AG08395 (cell line): ENCODE measurements at regions not wholly inside any gene's neighbourhood (a gene's known extent, or its start where the extent isn't known, plus 50 kb on each side); places are given as distances from the start of the nearest gene placed in this dataset.
"Not testable (repeated sequence)": the region's sequence is repeated elsewhere in the genome, so short reads cannot be mapped to it uniquely, and the experiment has no call there.

Experiments
- DNase-seq: peaks from one replicate; pipeline ENCODE4 v3.0.0; 2012; ENCODE audit warnings: mixed read lengths, low spot score

GRCh38 chr6:62819640-62820039 lies 391.6 kb upstream of the FKBP1C start:
- no peak for DNase-seq

GRCh38 chr6:62808565-62809293 lies 402.5 kb upstream of the FKBP1C start:
- DNase-seq: no peak

- DNase-seq: no peak
Measured at GRCh38 chr6:62805431-62805830, 405.8 kb upstream of the FKBP1C start.

GRCh38 chr6:62803094-62803493 lies 408.2 kb upstream of the FKBP1C start:
- no peak for DNase-seq

- DNase-seq: no peak
Measured at GRCh38 chr6:62797190-62797589, 414.1 kb upstream of the FKBP1C start.

- DNase-seq: peak; percentile 1
Measured at GRCh38 chr6:62775427-62776022, 435.7 kb upstream of the FKBP1C start.

- not testable (repeated sequence) for DNase-seq
Measured at GRCh38 chr6:62766174-62766573, 445.1 kb upstream of the FKBP1C start.

GRCh38 chr6:62764841-62765240 lies 446.4 kb upstream of the FKBP1C start:
- DNase-seq: no peak

- DNase-seq: no peak
Measured at GRCh38 chr6:62763125-62763912, 447.9 kb upstream of the FKBP1C start.

GRCh38 chr6:62746968-62747367 lies 460.9 kb upstream of the KHDRBS2 start:
- no peak for DNase-seq

GRCh38 chr6:62746161-62746560 lies 460.1 kb upstream of the KHDRBS2 start:
- DNase-seq: no peak

- no peak for DNase-seq
Measured at GRCh38 chr6:62740596-62740995, 454.6 kb upstream of the KHDRBS2 start.

GRCh38 chr6:62740171-62740570 lies 454.1 kb upstream of the KHDRBS2 start:
- DNase-seq: no peak

GRCh38 chr6:62737792-62738191 lies 451.8 kb upstream of the KHDRBS2 start:
- no peak for DNase-seq

GRCh38 chr6:62721408-62721807 lies 435.4 kb upstream of the KHDRBS2 start:
- no peak for DNase-seq

GRCh38 chr6:62716719-62717118 lies 430.7 kb upstream of the KHDRBS2 start:
- DNase-seq: no peak

GRCh38 chr6:62714112-62714511 lies 428.1 kb upstream of the KHDRBS2 start:
- no peak for DNase-seq

GRCh38 chr6:62711750-62712149 lies 425.7 kb upstream of the KHDRBS2 start:
- no peak for DNase-seq

- no peak for DNase-seq
Measured at GRCh38 chr6:62707914-62708313, 421.9 kb upstream of the KHDRBS2 start.

- DNase-seq: no peak
Measured at GRCh38 chr6:62707156-62707555, 421.1 kb upstream of the KHDRBS2 start.

- DNase-seq: no peak
Measured at GRCh38 chr6:62683063-62683462, 397.0 kb upstream of the KHDRBS2 start.

- no peak for DNase-seq
Measured at GRCh38 chr6:62681108-62681507, 395.1 kb upstream of the KHDRBS2 start.

GRCh38 chr6:62672989-62673388 lies 387.0 kb upstream of the KHDRBS2 start:
- no peak for DNase-seq
